ENCODE measurements at regions not wholly inside any gene's neighbourhood (a gene's known extent, or its start where the extent isn't known, plus 50 kb on each side); places are given as distances from the start of the nearest gene placed in this dataset.

DNA sequence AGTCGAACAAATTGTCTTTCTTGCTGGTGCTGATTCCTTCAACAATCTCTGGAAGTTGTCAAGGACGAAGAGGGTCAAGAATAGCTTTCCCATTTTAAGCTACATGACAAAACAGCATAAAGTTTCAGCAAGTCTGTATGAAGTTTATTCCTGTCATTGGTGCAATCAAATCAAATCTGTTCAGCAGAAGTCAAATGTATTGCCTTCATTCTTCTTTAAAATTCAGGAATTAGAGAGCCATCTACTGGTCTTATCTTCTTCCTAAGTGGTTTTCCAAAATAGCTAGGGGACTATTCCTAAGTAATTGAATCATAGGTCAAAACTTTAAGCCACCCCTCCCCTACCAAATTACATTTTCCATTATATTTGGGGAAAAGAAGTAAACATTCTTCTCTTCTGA is 990.2 kb downstream of the GALC start:
- TF ChIP-seq, protein P1, sequence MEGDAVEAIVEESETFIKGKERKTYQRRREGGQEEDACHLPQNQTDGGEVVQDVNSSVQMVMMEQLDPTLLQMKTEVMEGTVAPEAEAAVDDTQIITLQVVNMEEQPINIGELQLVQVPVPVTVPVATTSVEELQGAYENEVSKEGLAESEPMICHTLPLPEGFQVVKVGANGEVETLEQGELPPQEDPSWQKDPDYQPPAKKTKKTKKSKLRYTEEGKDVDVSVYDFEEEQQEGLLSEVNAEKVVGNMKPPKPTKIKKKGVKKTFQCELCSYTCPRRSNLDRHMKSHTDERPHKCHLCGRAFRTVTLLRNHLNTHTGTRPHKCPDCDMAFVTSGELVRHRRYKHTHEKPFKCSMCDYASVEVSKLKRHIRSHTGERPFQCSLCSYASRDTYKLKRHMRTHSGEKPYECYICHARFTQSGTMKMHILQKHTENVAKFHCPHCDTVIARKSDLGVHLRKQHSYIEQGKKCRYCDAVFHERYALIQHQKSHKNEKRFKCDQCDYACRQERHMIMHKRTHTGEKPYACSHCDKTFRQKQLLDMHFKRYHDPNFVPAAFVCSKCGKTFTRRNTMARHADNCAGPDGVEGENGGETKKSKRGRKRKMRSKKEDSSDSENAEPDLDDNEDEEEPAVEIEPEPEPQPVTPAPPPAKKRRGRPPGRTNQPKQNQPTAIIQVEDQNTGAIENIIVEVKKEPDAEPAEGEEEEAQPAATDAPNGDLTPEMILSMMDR (IDR thresholded peaks at IDR 0.05; ENCODE audit: poor library complexity, severe bottlenecking): no peak
- TF ChIP-seq EZH2 (IDR thresholded peaks at IDR 0.05; ENCODE audit: borderline replicate concordance, insufficient read depth, low read length, poor library complexity, severe bottlenecking) (no peak), SMC3 (conservative IDR thresholded peaks at IDR 0.05; ENCODE audit: poor library complexity) (peak; percentile 14), POLR2AphosphoS5 (IDR thresholded peaks at IDR 0.05) (no peak)
